K562 (cell line): ENCODE measurements at regions not wholly inside any gene's neighbourhood (a gene's known extent, or its start where the extent isn't known, plus 50 kb on each side); places are given as distances from the start of the nearest gene placed in this dataset.

Source experiments
- ATAC-seq: fragments of 200-7000 bp; cut with Tn5 transposase; 3 replicates; pipeline ENCODE4 v1.9.1; 2020; ENCODE audit warnings: moderate library complexity
- BruUV-seq: library from RNA; stranded (reverse); fragments of 400-500 nt; replicated peaks from 2 replicates; lab custom pipeline; 2021; lab: Mats Ljungman, UMichigan
- CTCF ChIA-PET: fragments of 300-600 bp; formaldehyde crosslinking; extraction: SDS; loops from one replicate; lab custom pipeline; 2021; ENCODE audit warnings: low intra/inter-chr PET ratio; lab: Yijun Ruan, JAX
- POLR2A ChIA-PET: fragments of 300-600, 350-650 bp; sonication (Branson Sonifier 250); formaldehyde crosslinking; extraction: SDS; loops from one replicate; lab custom pipeline; 2021; ENCODE audit warnings: antibody characterized with exemption, inconsistent platforms; lab: Yijun Ruan, JAX
- DNase-seq, 4 experiments: peaks; one replicate each; pipeline versions ENCODE4 v3.0.0 to v3.0.0-alpha.2; 2011 to 2018; ENCODE audit warnings: low spot score in 3 of 4, mixed read lengths in 3 of 4; ENCODE audit errors: extremely low read depth in 1 of 4
- FAIRE-seq: peaks from 2 replicates; lab custom pipeline; 2011; peaks lifted over from hg19 to GRCh38; lab: Jason Lieb, UNC
- H2AFZ ChIP-seq: 2 replicates; pipeline ENCODE4 v1.6.0; 2011; ENCODE audit warnings: low read depth, low read length, control low read depth, inconsistent platforms
- H3K27ac ChIP-seq: fragments of 200-600 bp; 3 replicates; pipeline ENCODE4 v1.8.0; 2011; ENCODE audit warnings: low read depth, mild to moderate bottlenecking, control low read depth, inconsistent platforms, low read length, moderate library complexity, mixed read lengths; ENCODE audit errors: extremely low read depth
- H3K27me3 ChIP-seq, 2 experiments: fragments of 300-600 bp in 1 of 2; 2 replicates in 1 of 2; 3 replicates in 1 of 2; pipeline versions ENCODE4 v1.6.0 to v1.8.0; 2011; ENCODE audit warnings: inconsistent platforms in 2 of 2, low read length in 2 of 2, mild to moderate bottlenecking in 1 of 2, mixed read lengths in 1 of 2, moderate library complexity in 1 of 2; ENCODE audit not compliant: control insufficient read depth in 2 of 2, insufficient read depth in 2 of 2
- H3K36me3 ChIP-seq: fragments of 300-600 bp; 3 replicates; pipeline ENCODE4 v1.8.0; 2011; ENCODE audit warnings: mild to moderate bottlenecking, low read length, inconsistent platforms; ENCODE audit not compliant: control insufficient read depth, insufficient read depth
- H3K4me1 ChIP-seq, 2 experiments: fragments of 200-600 bp in 1 of 2; replicated peaks in 1 of 2; 2 replicates in 1 of 2; 3 replicates in 1 of 2; pipeline versions ENCODE4 v1.5.1 to v1.8.0; 2011; ENCODE audit warnings: inconsistent platforms in 2 of 2, low read length in 2 of 2, mild to moderate bottlenecking in 1 of 2, mixed read lengths in 1 of 2, moderate library complexity in 1 of 2; ENCODE audit not compliant: control insufficient read depth in 2 of 2, insufficient read depth in 2 of 2
- H3K4me2 ChIP-seq: 2 replicates; pipeline ENCODE4 v1.6.1; 2011; ENCODE audit warnings: low read length, control low read depth, inconsistent platforms, mixed read lengths; ENCODE audit not compliant: insufficient read depth
- H3K4me3 ChIP-seq: fragments of 200-600 bp; sonication (generic), shearing (Covaris generic); 2 replicates; pipeline ENCODE4 v1.5.1; 2016; ENCODE audit warnings: control low read depth, inconsistent platforms
- H3K79me2 ChIP-seq: fragments of 200-600 bp; 3 replicates; pipeline ENCODE4 v1.8.0; 2011; ENCODE audit warnings: low read length, inconsistent platforms; ENCODE audit not compliant: control insufficient read depth, insufficient read depth
- H3K9ac ChIP-seq, 2 experiments: 2 replicates each; pipeline versions ENCODE4 v1.6.0 to v1.6.1; 2011; ENCODE audit warnings: low read depth in 2 of 2, low read length in 2 of 2, control low read depth in 1 of 2, inconsistent platforms in 1 of 2, mild to moderate bottlenecking in 1 of 2, mixed read lengths in 1 of 2; ENCODE audit not compliant: insufficient read depth in 1 of 2
- H3K9me1 ChIP-seq: one replicate; pipeline ENCODE4 v1.6.0; 2011; ENCODE audit warnings: inconsistent platforms, mild to moderate bottlenecking, low read length, moderate library complexity; ENCODE audit not compliant: control insufficient read depth, insufficient read depth
- H3K9me3 ChIP-seq: replicated peaks from 2 replicates; pipeline ENCODE4 v1.5.1; 2011; ENCODE audit warnings: low read depth, low read length, inconsistent platforms; ENCODE audit not compliant: control insufficient read depth, insufficient read depth
- H4K20me1 ChIP-seq: replicated peaks from 2 replicates; pipeline ENCODE4 v1.6.1; 2011; ENCODE audit warnings: low read length, inconsistent platforms, mixed read lengths; ENCODE audit not compliant: control insufficient read depth, insufficient read depth
- ARID1B ChIP-seq: fragments of 450-650 bp; IDR thresholded peaks from 2 replicates; pipeline ENCODE4 v1.6.1; 2016; ENCODE audit warnings: antibody characterized with exemption, mild to moderate bottlenecking, inconsistent platforms
- POLR2B ChIP-seq: fragments of 450-650 bp; IDR thresholded peaks from 2 replicates; pipeline ENCODE4 v1.6.1; 2018; ENCODE audit warnings: low read depth; ENCODE audit not compliant: partially characterized antibody
- TSC22D4 ChIP-seq: fragments of 450-650 bp; IDR thresholded peaks from 2 replicates; pipeline ENCODE4 v1.6.1; 2016; ENCODE audit warnings: missing genetic modification characterization, missing biosample characterization, control low read depth
- ZNF232 ChIP-seq: sonication (generic); formaldehyde crosslinking; IDR thresholded peaks from 2 replicates; pipeline ENCODE4 v1.8.0; 2022; ENCODE audit warnings: mild to moderate bottlenecking, missing genetic modification reagents
- ZNF586 ChIP-seq: fragments of 450-650 bp; formaldehyde crosslinking; conservative IDR thresholded peaks from 2 replicates; pipeline ENCODE4 v1.4.0; 2020; ENCODE audit warnings: mild to moderate bottlenecking, moderate library complexity
- in situ Hi-C: fragments of 300-500 bp; cut with MboI; formaldehyde crosslinking; loops from 4 replicates; pipeline ENCODE4 v1.15.0; 2018; ENCODE audit warnings: inconsistent platforms, mixed read lengths
- intact Hi-C: fragments of 100-400 bp; cut with micrococcal nuclease; formaldehyde crosslinking; loops from 2 replicates; pipeline ENCODE4 v1.14.2; 2022
- TF ChIP-seq, protein P1 (sequence below): fragments of 250-450 bp; sonication (Bioruptor Pico); IDR thresholded peaks from 2 replicates; pipeline ENCODE4 v1.4.0; 2020; ENCODE audit warnings: mild to moderate bottlenecking, moderate library complexity
- TF ChIP-seq, protein P2 (sequence below), 2 experiments: fragments of 450-650 bp; formaldehyde crosslinking in 1 of 2; IDR thresholded peaks; 2 replicates each; pipeline versions ENCODE4 v1.4.0 to v1.6.1; 2014 to 2020; ENCODE audit warnings: mild to moderate bottlenecking in 2 of 2, borderline replicate concordance in 1 of 2, low read depth in 1 of 2
- TF ChIP-seq, protein P3 (sequence below): fragments of 250-450 bp; sonication (Bioruptor Pico); IDR thresholded peaks from 2 replicates; pipeline ENCODE4 v1.5.0; 2020; ENCODE audit warnings: mild to moderate bottlenecking, borderline replicate concordance

DNA sequence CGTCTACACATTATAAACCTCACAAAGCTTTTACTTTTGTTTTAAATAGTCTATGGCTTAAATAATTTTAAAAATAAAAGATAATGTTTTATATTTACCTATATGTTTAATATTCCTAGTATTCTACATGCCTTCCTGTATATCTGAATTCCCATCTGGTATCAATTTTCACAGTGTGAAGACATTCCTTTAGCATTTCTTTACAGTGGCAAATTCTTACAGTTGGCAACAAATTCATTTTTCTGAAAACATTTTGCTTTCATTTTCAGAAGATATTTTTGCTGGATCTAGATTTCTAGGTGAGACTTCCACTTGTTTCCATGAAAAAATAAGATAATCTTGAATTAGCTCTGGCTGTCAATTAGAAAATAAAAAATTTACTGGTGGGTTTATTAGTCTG is 471.4 kb upstream of the NAALADL2 start (continued):
- TF ChIP-seq, protein P1, sequence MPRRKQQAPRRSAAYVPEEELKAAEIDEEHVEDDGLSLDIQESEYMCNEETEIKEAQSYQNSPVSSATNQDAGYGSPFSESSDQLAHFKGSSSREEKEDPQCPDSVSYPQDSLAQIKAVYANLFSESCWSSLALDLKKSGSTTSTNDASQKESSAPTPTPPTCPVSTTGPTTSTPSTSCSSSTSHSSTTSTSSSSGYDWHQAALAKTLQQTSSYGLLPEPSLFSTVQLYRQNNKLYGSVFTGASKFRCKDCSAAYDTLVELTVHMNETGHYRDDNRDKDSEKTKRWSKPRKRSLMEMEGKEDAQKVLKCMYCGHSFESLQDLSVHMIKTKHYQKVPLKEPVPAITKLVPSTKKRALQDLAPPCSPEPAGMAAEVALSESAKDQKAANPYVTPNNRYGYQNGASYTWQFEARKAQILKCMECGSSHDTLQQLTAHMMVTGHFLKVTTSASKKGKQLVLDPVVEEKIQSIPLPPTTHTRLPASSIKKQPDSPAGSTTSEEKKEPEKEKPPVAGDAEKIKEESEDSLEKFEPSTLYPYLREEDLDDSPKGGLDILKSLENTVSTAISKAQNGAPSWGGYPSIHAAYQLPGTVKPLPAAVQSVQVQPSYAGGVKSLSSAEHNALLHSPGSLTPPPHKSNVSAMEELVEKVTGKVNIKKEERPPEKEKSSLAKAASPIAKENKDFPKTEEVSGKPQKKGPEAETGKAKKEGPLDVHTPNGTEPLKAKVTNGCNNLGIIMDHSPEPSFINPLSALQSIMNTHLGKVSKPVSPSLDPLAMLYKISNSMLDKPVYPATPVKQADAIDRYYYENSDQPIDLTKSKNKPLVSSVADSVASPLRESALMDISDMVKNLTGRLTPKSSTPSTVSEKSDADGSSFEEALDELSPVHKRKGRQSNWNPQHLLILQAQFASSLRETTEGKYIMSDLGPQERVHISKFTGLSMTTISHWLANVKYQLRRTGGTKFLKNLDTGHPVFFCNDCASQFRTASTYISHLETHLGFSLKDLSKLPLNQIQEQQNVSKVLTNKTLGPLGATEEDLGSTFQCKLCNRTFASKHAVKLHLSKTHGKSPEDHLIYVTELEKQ = no peak
- TF ChIP-seq ZNF232 (CRISPR knock-in tag) = no peak

DNA sequence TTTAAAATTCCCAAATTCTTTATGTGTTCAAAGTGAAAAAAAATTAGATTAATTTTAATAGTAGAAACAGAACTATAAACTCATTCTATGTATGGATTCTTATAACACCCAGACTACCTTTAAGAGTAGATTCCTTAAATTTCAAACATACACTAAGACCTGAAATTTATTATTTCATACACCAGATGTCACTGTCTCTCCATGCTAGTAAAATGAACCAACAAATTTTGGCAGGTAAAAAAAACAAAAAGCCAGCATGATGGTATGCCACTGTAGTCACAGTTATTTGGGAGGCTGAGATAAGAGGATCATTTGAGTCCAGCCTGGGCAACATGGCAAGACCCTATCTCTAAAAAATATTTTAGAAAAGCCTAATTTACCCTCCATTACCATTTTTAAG is 461.3 kb upstream of the NAALADL2 start:
- POLR2A ChIA-PET = no interaction called here
- CTCF ChIA-PET = no interaction called here
- H3K27me3 ChIP-seq = no peaks in the 10 kb centered on the region
- H3K9ac ChIP-seq = no peak overlapping the region
- no peak overlapping the region for H3K4me3 ChIP-seq
- no peaks in the 10 kb centered on the region for H3K9me1 ChIP-seq
- BruUV-seq = no TSS peak
- no peak for FAIRE-seq
- in situ Hi-C loops (no loop called here), intact Hi-C loops (no loop called here)
- no peak overlapping the region for H3K4me2 ChIP-seq
- H3K27ac ChIP-seq = no peak overlapping the region
- no peaks in the 10 kb centered on the region for H3K4me1 ChIP-seq
- H3K36me3 ChIP-seq = no peaks in the 10 kb centered on the region
- no peaks in the 10 kb centered on the region for H3K79me2 ChIP-seq
- H2AFZ ChIP-seq = no peak overlapping the region
- H3K9me3 ChIP-seq = no peaks in the 10 kb centered on the region
- no peak for DNase-seq
- no peak for ATAC-seq
- H4K20me1 ChIP-seq = no peaks in the 10 kb centered on the region
- no peak for TF ChIP-seq TSC22D4 (tag)
- TF ChIP-seq, protein P2, sequence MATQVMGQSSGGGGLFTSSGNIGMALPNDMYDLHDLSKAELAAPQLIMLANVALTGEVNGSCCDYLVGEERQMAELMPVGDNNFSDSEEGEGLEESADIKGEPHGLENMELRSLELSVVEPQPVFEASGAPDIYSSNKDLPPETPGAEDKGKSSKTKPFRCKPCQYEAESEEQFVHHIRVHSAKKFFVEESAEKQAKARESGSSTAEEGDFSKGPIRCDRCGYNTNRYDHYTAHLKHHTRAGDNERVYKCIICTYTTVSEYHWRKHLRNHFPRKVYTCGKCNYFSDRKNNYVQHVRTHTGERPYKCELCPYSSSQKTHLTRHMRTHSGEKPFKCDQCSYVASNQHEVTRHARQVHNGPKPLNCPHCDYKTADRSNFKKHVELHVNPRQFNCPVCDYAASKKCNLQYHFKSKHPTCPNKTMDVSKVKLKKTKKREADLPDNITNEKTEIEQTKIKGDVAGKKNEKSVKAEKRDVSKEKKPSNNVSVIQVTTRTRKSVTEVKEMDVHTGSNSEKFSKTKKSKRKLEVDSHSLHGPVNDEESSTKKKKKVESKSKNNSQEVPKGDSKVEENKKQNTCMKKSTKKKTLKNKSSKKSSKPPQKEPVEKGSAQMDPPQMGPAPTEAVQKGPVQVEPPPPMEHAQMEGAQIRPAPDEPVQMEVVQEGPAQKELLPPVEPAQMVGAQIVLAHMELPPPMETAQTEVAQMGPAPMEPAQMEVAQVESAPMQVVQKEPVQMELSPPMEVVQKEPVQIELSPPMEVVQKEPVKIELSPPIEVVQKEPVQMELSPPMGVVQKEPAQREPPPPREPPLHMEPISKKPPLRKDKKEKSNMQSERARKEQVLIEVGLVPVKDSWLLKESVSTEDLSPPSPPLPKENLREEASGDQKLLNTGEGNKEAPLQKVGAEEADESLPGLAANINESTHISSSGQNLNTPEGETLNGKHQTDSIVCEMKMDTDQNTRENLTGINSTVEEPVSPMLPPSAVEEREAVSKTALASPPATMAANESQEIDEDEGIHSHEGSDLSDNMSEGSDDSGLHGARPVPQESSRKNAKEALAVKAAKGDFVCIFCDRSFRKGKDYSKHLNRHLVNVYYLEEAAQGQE (IDR thresholded peaks at IDR 0.05; ENCODE audit: borderline replicate concordance) = 0 out of 2 replicates have a peak, but pooled peaks have one; percentile 4
- TF ChIP-seq, protein P2 (CRISPR knock-in tag; IDR thresholded peaks at IDR 0.05; ENCODE audit: low read depth) = no peak
- no peak for TF ChIP-seq POLR2B
- no peak for TF ChIP-seq ARID1B
- TF ChIP-seq, protein P3, sequence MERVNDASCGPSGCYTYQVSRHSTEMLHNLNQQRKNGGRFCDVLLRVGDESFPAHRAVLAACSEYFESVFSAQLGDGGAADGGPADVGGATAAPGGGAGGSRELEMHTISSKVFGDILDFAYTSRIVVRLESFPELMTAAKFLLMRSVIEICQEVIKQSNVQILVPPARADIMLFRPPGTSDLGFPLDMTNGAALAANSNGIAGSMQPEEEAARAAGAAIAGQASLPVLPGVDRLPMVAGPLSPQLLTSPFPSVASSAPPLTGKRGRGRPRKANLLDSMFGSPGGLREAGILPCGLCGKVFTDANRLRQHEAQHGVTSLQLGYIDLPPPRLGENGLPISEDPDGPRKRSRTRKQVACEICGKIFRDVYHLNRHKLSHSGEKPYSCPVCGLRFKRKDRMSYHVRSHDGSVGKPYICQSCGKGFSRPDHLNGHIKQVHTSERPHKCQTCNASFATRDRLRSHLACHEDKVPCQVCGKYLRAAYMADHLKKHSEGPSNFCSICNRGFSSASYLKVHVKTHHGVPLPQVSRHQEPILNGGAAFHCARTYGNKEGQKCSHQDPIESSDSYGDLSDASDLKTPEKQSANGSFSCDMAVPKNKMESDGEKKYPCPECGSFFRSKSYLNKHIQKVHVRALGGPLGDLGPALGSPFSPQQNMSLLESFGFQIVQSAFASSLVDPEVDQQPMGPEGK (CRISPR knock-in tag) = no peak
- TF ChIP-seq ZNF586 (CRISPR knock-in tag) = no peak
